ENCODE measurements at regions not wholly inside any gene's neighbourhood (a gene's known extent, or its start where the extent isn't known, plus 50 kb on each side); places are given as distances from the start of the nearest gene placed in this dataset.

DNA sequence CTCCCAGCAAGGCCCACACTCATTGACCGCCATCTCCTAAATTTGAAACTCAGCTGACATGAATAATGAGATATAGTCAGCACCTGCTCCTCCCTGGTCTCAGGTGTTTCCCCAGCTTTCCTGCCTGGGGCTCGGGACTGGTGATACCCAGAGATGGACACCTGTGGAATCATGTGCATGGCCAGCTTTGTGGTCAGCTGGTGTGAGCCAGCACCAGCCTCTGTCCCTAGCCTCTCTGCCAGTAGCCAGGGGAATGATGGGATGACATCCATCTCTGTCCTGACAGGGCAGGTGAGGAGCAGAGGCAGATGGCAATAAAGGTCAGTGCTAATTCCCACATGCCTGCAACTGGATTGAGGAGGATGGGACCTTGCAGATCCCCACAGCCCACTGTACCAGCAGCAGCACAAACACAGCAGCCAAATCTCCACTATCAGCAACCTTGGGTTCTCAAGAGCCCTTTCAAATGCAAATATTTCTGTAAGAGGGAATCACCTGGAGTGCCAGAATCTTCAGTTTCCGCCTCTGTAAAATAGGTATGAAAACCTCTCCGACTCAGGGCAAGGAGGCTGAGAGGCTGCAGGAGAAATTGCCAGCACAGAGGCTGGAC, 329.2 kb upstream of the ZMIZ1 start:
- TF ChIP-seq, protein P1, sequence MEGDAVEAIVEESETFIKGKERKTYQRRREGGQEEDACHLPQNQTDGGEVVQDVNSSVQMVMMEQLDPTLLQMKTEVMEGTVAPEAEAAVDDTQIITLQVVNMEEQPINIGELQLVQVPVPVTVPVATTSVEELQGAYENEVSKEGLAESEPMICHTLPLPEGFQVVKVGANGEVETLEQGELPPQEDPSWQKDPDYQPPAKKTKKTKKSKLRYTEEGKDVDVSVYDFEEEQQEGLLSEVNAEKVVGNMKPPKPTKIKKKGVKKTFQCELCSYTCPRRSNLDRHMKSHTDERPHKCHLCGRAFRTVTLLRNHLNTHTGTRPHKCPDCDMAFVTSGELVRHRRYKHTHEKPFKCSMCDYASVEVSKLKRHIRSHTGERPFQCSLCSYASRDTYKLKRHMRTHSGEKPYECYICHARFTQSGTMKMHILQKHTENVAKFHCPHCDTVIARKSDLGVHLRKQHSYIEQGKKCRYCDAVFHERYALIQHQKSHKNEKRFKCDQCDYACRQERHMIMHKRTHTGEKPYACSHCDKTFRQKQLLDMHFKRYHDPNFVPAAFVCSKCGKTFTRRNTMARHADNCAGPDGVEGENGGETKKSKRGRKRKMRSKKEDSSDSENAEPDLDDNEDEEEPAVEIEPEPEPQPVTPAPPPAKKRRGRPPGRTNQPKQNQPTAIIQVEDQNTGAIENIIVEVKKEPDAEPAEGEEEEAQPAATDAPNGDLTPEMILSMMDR (conservative IDR thresholded peaks at IDR 0.05; ENCODE audit: low read depth, low read length): no peak
- TF ChIP-seq EZH2 (IDR thresholded peaks at IDR 0.05; ENCODE audit: low read length, unreplicated experiment): no peak

Measured in PC-3 (cell line).